ENCODE measurements at regions not wholly inside any gene's neighbourhood (a gene's known extent, or its start where the extent isn't known, plus 50 kb on each side); places are given as distances from the start of the nearest gene placed in this dataset.

DNA sequence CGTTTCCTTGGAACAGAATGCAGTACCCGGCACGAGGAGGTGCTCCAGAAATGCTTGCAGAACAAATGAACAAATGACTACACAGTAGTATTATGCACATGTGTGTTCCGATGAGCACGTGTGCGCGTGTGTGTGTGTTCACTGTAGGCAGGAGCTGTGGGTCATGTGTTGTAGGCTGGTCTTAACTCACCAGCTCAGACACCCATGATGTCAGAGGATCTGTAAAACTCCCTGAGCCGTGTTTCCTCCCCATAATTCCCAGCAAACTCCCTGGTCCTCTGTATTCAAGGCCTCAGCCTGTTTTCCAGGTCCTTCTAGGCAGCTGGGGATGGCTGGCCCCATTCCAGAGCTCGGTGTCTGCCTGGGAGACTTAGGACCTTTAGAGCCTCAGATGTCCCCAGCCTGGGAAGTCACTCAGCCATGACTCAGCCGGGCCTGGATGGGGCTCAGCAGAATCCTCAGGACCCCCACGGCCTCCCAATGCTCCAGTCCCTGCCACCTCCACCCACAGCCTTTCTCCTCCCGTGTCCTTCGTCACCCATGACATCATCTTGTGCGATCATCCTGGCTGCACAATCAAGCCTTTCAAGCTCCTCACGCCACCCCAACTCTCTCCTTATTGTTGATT is 475.0 kb upstream of the SULF2 start:
- no peak for TF ChIP-seq HDGF (IDR thresholded peaks at IDR 0.05; ENCODE audit: borderline replicate concordance)
- TF ChIP-seq SUZ12 (IDR thresholded peaks at IDR 0.05): no peak
- TF ChIP-seq L3MBTL2 (conservative IDR thresholded peaks at IDR 0.05): no peak
- no peak for TF ChIP-seq SP1 (IDR thresholded peaks at IDR 0.05)
- no peak for TF ChIP-seq ZNF384 (IDR thresholded peaks at IDR 0.05)
- TF ChIP-seq, protein P1, sequence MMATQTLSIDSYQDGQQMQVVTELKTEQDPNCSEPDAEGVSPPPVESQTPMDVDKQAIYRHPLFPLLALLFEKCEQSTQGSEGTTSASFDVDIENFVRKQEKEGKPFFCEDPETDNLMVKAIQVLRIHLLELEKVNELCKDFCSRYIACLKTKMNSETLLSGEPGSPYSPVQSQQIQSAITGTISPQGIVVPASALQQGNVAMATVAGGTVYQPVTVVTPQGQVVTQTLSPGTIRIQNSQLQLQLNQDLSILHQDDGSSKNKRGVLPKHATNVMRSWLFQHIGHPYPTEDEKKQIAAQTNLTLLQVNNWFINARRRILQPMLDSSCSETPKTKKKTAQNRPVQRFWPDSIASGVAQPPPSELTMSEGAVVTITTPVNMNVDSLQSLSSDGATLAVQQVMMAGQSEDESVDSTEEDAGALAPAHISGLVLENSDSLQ (IDR thresholded peaks at IDR 0.05): no peak

All from HEK293T (cell line).